ENCODE measurements at regions not wholly inside any gene's neighbourhood (a gene's known extent, or its start where the extent isn't known, plus 50 kb on each side); places are given as distances from the start of the nearest gene placed in this dataset.

DNA sequence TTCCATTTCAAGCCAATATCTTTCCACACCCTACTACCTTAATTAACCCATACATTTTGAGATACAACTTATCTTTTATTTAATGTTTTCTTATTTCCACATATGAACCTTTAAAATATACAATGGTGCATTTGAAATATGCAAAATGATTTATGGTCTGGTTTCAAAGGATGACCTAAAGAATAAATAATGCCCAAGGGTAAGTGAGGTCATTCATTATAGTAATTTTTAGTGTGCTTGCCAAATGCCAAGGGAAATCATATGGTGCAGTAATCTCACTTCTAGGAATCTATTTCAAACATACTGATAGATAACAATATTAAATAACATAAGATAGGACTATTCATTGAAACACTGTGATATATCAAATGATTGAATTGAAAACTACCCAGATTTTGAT lies 1055.4 kb downstream of the AGBL1 start:
- H3K27me3 ChIP-seq, result peaks cover 8% of the 10 kb centered on the region
- no peak overlapping the region for H3K27ac ChIP-seq
- no peak for TF ChIP-seq POLR2A (IDR thresholded peaks at IDR 0.05)
- TF ChIP-seq, protein P1, sequence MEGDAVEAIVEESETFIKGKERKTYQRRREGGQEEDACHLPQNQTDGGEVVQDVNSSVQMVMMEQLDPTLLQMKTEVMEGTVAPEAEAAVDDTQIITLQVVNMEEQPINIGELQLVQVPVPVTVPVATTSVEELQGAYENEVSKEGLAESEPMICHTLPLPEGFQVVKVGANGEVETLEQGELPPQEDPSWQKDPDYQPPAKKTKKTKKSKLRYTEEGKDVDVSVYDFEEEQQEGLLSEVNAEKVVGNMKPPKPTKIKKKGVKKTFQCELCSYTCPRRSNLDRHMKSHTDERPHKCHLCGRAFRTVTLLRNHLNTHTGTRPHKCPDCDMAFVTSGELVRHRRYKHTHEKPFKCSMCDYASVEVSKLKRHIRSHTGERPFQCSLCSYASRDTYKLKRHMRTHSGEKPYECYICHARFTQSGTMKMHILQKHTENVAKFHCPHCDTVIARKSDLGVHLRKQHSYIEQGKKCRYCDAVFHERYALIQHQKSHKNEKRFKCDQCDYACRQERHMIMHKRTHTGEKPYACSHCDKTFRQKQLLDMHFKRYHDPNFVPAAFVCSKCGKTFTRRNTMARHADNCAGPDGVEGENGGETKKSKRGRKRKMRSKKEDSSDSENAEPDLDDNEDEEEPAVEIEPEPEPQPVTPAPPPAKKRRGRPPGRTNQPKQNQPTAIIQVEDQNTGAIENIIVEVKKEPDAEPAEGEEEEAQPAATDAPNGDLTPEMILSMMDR (IDR thresholded peaks at IDR 0.05), result no peak
- H3K4me1 ChIP-seq (replicated peaks in 1 of 2), result no peaks in the 10 kb centered on the region
- no peaks in the 10 kb centered on the region for H3K36me3 ChIP-seq (replicated peaks in 1 of 2)
- H3K4me3 ChIP-seq, result no peak overlapping the region
- H3K9me3 ChIP-seq (replicated peaks in 1 of 3), result no peaks in the 10 kb centered on the region
- intact Hi-C loops (cut with DNase I), result no loop called here
- no peak for DNase-seq

DNA sequence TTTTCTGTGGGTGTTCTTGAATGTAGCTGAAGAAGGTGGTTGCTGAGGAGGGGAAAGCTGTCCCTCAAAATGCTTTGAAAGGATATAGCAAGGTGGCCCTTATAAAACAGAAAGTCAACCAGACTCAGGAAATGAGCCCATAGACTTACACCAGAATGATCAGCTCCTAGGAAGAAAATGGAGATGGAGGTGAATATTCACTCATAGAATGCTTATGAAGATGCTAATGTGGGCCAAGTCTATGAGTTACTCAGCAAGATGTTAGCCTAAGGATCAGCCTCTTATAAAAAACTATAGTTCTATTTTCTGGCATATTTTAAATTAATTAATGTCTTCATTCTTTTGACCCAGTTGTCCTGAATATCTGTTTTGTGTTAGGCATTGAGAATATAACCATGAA lies 1054.0 kb downstream of the AGBL1 start:
- H3K27ac ChIP-seq, result no peak overlapping the region
- H3K27me3 ChIP-seq, result peaks cover 8% of the 10 kb centered on the region
- H3K36me3 ChIP-seq (replicated peaks in 1 of 2), result no peaks in the 10 kb centered on the region
- no peak overlapping the region for H3K4me3 ChIP-seq
- DNase-seq, result no peak
- intact Hi-C loops (cut with DNase I), result no loop called here
- TF ChIP-seq, protein P1 (IDR thresholded peaks at IDR 0.05), result no peak
- TF ChIP-seq POLR2A (IDR thresholded peaks at IDR 0.05), result no peak
- no peaks in the 10 kb centered on the region for H3K4me1 ChIP-seq (replicated peaks in 1 of 2)
- H3K9me3 ChIP-seq (replicated peaks in 1 of 3), result no peaks in the 10 kb centered on the region

DNA sequence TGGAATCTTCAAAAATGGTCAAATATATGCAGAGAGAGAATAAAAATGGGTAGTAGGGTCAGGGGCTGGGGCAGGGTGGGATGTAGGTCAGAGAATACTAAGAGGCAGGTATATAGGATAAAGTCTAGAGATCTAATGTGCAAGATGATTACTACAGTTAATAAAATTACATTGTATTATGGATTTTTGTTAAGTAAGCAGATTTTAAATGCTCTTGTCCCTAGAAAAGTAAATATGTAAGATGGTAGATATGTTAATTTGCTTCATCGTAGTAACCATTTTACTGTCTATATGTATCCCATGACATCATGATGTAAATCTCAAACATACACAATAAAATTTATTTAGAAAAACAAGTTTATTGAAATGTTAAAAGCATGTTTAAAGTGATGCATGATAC lies 1051.4 kb downstream of the AGBL1 start:
- no peaks in the 10 kb centered on the region for H3K9me3 ChIP-seq (replicated peaks in 1 of 3)
- DNase-seq, result no peak
- 71 to 92% (median 80%) methylated on average over 1 of the region's 1 CpG for WGBS, 4 donors
- H3K4me1 ChIP-seq (replicated peaks in 1 of 2), result no peaks in the 10 kb centered on the region
- H3K36me3 ChIP-seq (replicated peaks in 1 of 2), result no peaks in the 10 kb centered on the region
- H3K27ac ChIP-seq, result no peak overlapping the region
- TF ChIP-seq, protein P1 (IDR thresholded peaks at IDR 0.05), result no peak
- TF ChIP-seq POLR2A (IDR thresholded peaks at IDR 0.05), result no peak
- intact Hi-C loops (cut with DNase I), result no loop called here
- H3K4me3 ChIP-seq, result no peak overlapping the region
- no peaks in the 10 kb centered on the region for H3K27me3 ChIP-seq

DNA sequence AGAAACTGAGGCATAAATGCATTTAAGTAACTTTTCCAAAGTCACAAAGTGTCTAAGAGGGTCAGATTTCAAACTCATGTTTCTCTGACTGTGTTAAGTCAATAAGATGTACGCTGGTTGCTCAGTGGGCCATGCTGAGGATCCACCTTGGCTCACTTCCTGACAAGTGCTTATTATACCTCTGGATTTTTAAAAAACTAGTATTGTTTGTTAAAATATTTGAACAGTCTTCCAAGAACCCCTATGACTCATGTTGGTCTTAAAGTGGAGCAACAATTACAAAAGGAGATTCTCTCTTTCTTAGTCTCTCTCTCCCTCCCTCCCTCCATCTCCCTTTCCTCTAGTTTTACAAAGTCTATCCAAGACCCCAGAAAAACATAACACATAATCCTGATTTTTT lies 1050.2 kb downstream of the AGBL1 start:
- no peak overlapping the region for H3K27ac ChIP-seq
- no peaks in the 10 kb centered on the region for H3K27me3 ChIP-seq
- no peak overlapping the region for H3K4me3 ChIP-seq
- intact Hi-C loops (cut with DNase I), result no loop called here
- WGBS, 4 donors, result 76 to 83% (median 80%) methylated on average over 1 of the region's 1 CpG
- TF ChIP-seq, protein P1 (IDR thresholded peaks at IDR 0.05), result no peak
- no peak for TF ChIP-seq POLR2A (IDR thresholded peaks at IDR 0.05)
- H3K36me3 ChIP-seq (replicated peaks in 1 of 2), result no peaks in the 10 kb centered on the region
- DNase-seq, result no peak
- no peaks in the 10 kb centered on the region for H3K4me1 ChIP-seq (replicated peaks in 1 of 2)
- H3K9me3 ChIP-seq (replicated peaks in 1 of 3), result no peaks in the 10 kb centered on the region
